CD4-positive, alpha-beta memory T cell (primary cell): ENCODE measurements at regions not wholly inside any gene's neighbourhood (a gene's known extent, or its start where the extent isn't known, plus 50 kb on each side); places are given as distances from the start of the nearest gene placed in this dataset.

Source experiments
- CTCF ChIA-PET: fragments of 350-600 bp; sonication (Branson Sonifier 250); formaldehyde crosslinking; loops from one replicate; lab custom pipeline; 2021; ENCODE audit warnings: inconsistent platforms; ENCODE audit not compliant: partially characterized antibody; lab: Charles Lee
- POLR2A ChIA-PET: fragments of 350-600 bp; sonication (Branson Sonifier 250); formaldehyde crosslinking; loops from one replicate; lab custom pipeline; 2021; ENCODE audit not compliant: partially characterized antibody; lab: Charles Lee
- DNase-seq, 5 donors: peaks; one replicate each; pipeline versions ENCODE4 v3.0.0 to v3.0.0-alpha.2; 2020 to 2022; ENCODE audit warnings: mixed read lengths in 1 of 5
- H3K27ac ChIP-seq: one replicate; pipeline ENCODE4 v1.7.0; 2013; ENCODE audit warnings: low read depth, low read length
- H3K27me3 ChIP-seq: 2 replicates; pipeline ENCODE4 v1.7.0; 2013; ENCODE audit warnings: mild to moderate bottlenecking, low read length, moderate library complexity; ENCODE audit not compliant: insufficient read depth
- H3K36me3 ChIP-seq: 2 replicates; pipeline ENCODE4 v1.7.0; 2013; ENCODE audit warnings: mild to moderate bottlenecking, low read length, moderate library complexity; ENCODE audit not compliant: insufficient read depth
- H3K4me1 ChIP-seq: 2 replicates; pipeline ENCODE4 v1.7.0; 2013; ENCODE audit warnings: mild to moderate bottlenecking, low read length, moderate library complexity; ENCODE audit not compliant: insufficient read depth
- H3K4me3 ChIP-seq, 2 donors: one replicate each; pipeline ENCODE4 v1.7.0; 2013; ENCODE audit warnings: low read length in 2 of 2, mild to moderate bottlenecking in 1 of 2
- H3K9me3 ChIP-seq, 2 donors: one replicate each; pipeline ENCODE4 v1.7.0; 2013; ENCODE audit warnings: low read length in 2 of 2, control low read depth in 1 of 2; ENCODE audit not compliant: control insufficient read depth in 1 of 2
- H3K27ac Mint-ChIP-seq, 7 donors: one replicate each; pipeline ENCODE4 v1.8.0; 2020 to 2021; ENCODE audit warnings: mixed read lengths in 7 of 7, mild to moderate bottlenecking in 6 of 7, inconsistent platforms in 3 of 7, moderate library complexity in 3 of 7
- H3K27me3 Mint-ChIP-seq, 2 donors: one replicate each; pipeline ENCODE4 v1.8.0; 2020 to 2021; ENCODE audit warnings: mixed read lengths in 2 of 2
- H3K36me3 Mint-ChIP-seq, 2 donors: one replicate each; pipeline ENCODE4 v1.8.0; 2020 to 2021; ENCODE audit warnings: mixed read lengths in 2 of 2, inconsistent platforms in 1 of 2, mild to moderate bottlenecking in 1 of 2
- H3K4me1 Mint-ChIP-seq, 4 donors: one replicate each; pipeline ENCODE4 v1.8.0; 2020 to 2021; ENCODE audit warnings: mixed read lengths in 4 of 4, mild to moderate bottlenecking in 1 of 4
- H3K4me3 Mint-ChIP-seq, 8 donors: one replicate each; pipeline ENCODE4 v1.8.0; 2020 to 2021; ENCODE audit warnings: mixed read lengths in 8 of 8, mild to moderate bottlenecking in 7 of 8, moderate library complexity in 6 of 8, inconsistent platforms in 3 of 8
- H3K9me3 Mint-ChIP-seq, 8 donors: one replicate each; pipeline ENCODE4 v1.8.0; 2020 to 2021; ENCODE audit warnings: mixed read lengths in 8 of 8, mild to moderate bottlenecking in 5 of 8, inconsistent platforms in 3 of 8, moderate library complexity in 1 of 8
- intact Hi-C: fragments of 100-400 bp; cut with micrococcal nuclease; formaldehyde crosslinking; loops from one replicate; pipeline ENCODE4 v1.15.1; 2023

GRCh38 chr2:19804639-19805260 lies 97.0 kb downstream of the TTC32 start:
- H3K27me3 ChIP-seq = no peaks in the 10 kb centered on the region
- H3K36me3 ChIP-seq = no peaks in the 10 kb centered on the region
- Mint-ChIP-seq H3K9me3 (peaks cover 0 to 5% (median 0%) of the 10 kb centered on the region in 8 donors), H3K36me3 (no peaks in the 10 kb centered on the region), H3K4me3 (no peak overlapping the region), H3K27ac (no peak overlapping the region), H3K4me1 (no peaks in the 10 kb centered on the region), H3K27me3 (peaks cover 4% of the 10 kb centered on the region in 2 donors)
- H3K4me3 ChIP-seq = no peak overlapping the region
- H3K4me1 ChIP-seq = no peaks in the 10 kb centered on the region
- DNase-seq = no peak
- H3K27ac ChIP-seq = no peak overlapping the region
- intact Hi-C loops = no loop called here
- ChIA-PET CTCF (no interaction called here), POLR2A (no interaction called here)
- no peaks in the 10 kb centered on the region for H3K9me3 ChIP-seq

- Histone ChIP-seq H3K36me3 (no peaks in the 10 kb centered on the region), H3K27ac (no peak overlapping the region), H3K27me3 (no peaks in the 10 kb centered on the region), H3K4me3 (no peak overlapping the region), H3K4me1 (no peaks in the 10 kb centered on the region), H3K9me3 (no peaks in the 10 kb centered on the region)
- intact Hi-C loops = no loop called here
- no peak overlapping the region for H3K27ac Mint-ChIP-seq
- no peak overlapping the region for H3K4me3 Mint-ChIP-seq
- ChIA-PET POLR2A (interaction anchor here (0.5 kb wide), 1 partner anchor 1970 kb away, joined by 4 read pairs; no protein-coding TSS in a partner anchor), CTCF (no interaction called here)
- peaks cover 0 to 5% (median 0%) of the 10 kb centered on the region in 8 donors for H3K9me3 Mint-ChIP-seq
- DNase-seq = no peak
- peaks cover 4 to 6% of the 10 kb centered on the region in 2 donors for H3K27me3 Mint-ChIP-seq
- no peaks in the 10 kb centered on the region for H3K4me1 Mint-ChIP-seq
- H3K36me3 Mint-ChIP-seq = no peaks in the 10 kb centered on the region
Measured at GRCh38 chr2:19802086-19802841, 99.5 kb downstream of the TTC32 start.

GRCh38 chr2:19801367-19802080 lies 100.3 kb downstream of the TTC32 start:
- ChIA-PET CTCF (no interaction called here), POLR2A (interaction anchor here (0.5 kb wide), 1 partner anchor 1970 kb away, joined by 4 read pairs; no protein-coding TSS in a partner anchor)
- Mint-ChIP-seq H3K27ac (no peak overlapping the region), H3K4me3 (no peak overlapping the region), H3K4me1 (no peaks in the 10 kb centered on the region), H3K36me3 (no peaks in the 10 kb centered on the region), H3K9me3 (peaks cover 0 to 3% (median 0%) of the 10 kb centered on the region in 8 donors), H3K27me3 (peaks cover 2 to 6% of the 10 kb centered on the region in 2 donors)
- intact Hi-C loops = no loop called here
- Histone ChIP-seq H3K4me1 (no peaks in the 10 kb centered on the region), H3K27me3 (no peaks in the 10 kb centered on the region), H3K4me3 (no peak overlapping the region), H3K36me3 (no peaks in the 10 kb centered on the region), H3K9me3 (no peaks in the 10 kb centered on the region), H3K27ac (no peak overlapping the region)
- no peak for DNase-seq

GRCh38 chr2:19800796-19801195 lies 101.0 kb downstream of the TTC32 start:
- Mint-ChIP-seq H3K4me3 (no peak overlapping the region), H3K27ac (no peak overlapping the region), H3K4me1 (no peaks in the 10 kb centered on the region), H3K27me3 (peaks cover 2 to 6% of the 10 kb centered on the region in 2 donors), H3K36me3 (no peaks in the 10 kb centered on the region), H3K9me3 (peaks cover 0 to 3% (median 0%) of the 10 kb centered on the region in 8 donors)
- DNase-seq = no peak
- H3K27ac ChIP-seq = no peak overlapping the region
- ChIA-PET CTCF (no interaction called here), POLR2A (no interaction called here)
- no peaks in the 10 kb centered on the region for H3K27me3 ChIP-seq
- no peaks in the 10 kb centered on the region for H3K36me3 ChIP-seq
- no peaks in the 10 kb centered on the region for H3K9me3 ChIP-seq
- no peak overlapping the region for H3K4me3 ChIP-seq
- no peaks in the 10 kb centered on the region for H3K4me1 ChIP-seq
- intact Hi-C loops = no loop called here

GRCh38 chr2:19799881-19800780 lies 101.7 kb downstream of the TTC32 start:
- no peak overlapping the region for H3K27ac ChIP-seq
- H3K36me3 Mint-ChIP-seq = no peaks in the 10 kb centered on the region
- no peaks in the 10 kb centered on the region for H3K27me3 ChIP-seq
- no peak for DNase-seq
- peaks cover 2% of the 10 kb centered on the region in 2 donors for H3K27me3 Mint-ChIP-seq
- no peaks in the 10 kb centered on the region for H3K4me1 ChIP-seq
- H3K4me3 ChIP-seq = no peak overlapping the region
- no peak overlapping the region for H3K27ac Mint-ChIP-seq
- no peaks in the 10 kb centered on the region for H3K9me3 ChIP-seq
- ChIA-PET POLR2A (no interaction called here), CTCF (no interaction called here)
- intact Hi-C loops = no loop called here
- H3K36me3 ChIP-seq = no peaks in the 10 kb centered on the region
- H3K4me1 Mint-ChIP-seq = no peaks in the 10 kb centered on the region
- no peak overlapping the region for H3K4me3 Mint-ChIP-seq
- H3K9me3 Mint-ChIP-seq = peaks cover 0 to 3% (median 0%) of the 10 kb centered on the region in 8 donors

- Mint-ChIP-seq H3K36me3 (no peaks in the 10 kb centered on the region), H3K27me3 (peaks cover 4 to 7% of the 10 kb centered on the region in 2 donors), H3K9me3 (peaks cover 0 to 2% (median 0%) of the 10 kb centered on the region in 8 donors), H3K27ac (no peak overlapping the region), H3K4me3 (no peak overlapping the region), H3K4me1 (no peaks in the 10 kb centered on the region)
- H3K27ac ChIP-seq = no peak overlapping the region
- H3K4me3 ChIP-seq = no peak overlapping the region
- POLR2A ChIA-PET = no interaction called here
- no peaks in the 10 kb centered on the region for H3K9me3 ChIP-seq
- DNase-seq = no peak
- CTCF ChIA-PET = no interaction called here
- intact Hi-C loops = no loop called here
- no peaks in the 10 kb centered on the region for H3K27me3 ChIP-seq
- no peaks in the 10 kb centered on the region for H3K36me3 ChIP-seq
- H3K4me1 ChIP-seq = no peaks in the 10 kb centered on the region
Measured at GRCh38 chr2:19797871-19798270, 103.9 kb downstream of the TTC32 start.
